ENCODE measurements at regions not wholly inside any gene's neighbourhood (a gene's known extent, or its start where the extent isn't known, plus 50 kb on each side); places are given as distances from the start of the nearest gene placed in this dataset.

- peak; percentile 29 to 41 for DNase-seq (ENCODE audit: low read depth in 2 of 2)
- no peak for TF ChIP-seq CTCF (IDR thresholded peaks at IDR 0.05; ENCODE audit: low read depth, low read length)
Observed at GRCh38 chr12:76687981-76688380, 75.9 kb upstream of the ZDHHC17 start.

DNA sequence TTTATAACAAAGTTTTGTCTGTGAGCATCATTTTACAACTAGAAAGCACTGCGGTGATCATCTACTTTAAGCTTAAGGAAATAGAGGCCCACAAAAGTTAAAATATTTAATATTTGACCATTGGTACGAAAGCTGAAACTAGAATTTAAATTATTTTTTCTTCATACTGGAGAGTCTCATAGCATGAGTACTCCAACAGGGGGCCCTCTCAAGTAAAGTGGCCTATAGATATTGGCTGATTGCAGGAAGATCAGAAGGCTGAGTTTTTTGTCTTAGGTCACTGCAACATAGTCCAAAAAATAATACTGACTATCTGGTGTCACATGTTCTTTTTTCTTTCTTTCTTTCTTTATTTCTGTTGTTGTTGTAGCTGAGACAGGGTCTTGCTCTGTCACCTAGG is 75.3 kb upstream of the ZDHHC17 start:
- no peak for TF ChIP-seq CTCF (IDR thresholded peaks at IDR 0.05; ENCODE audit: low read depth, low read length)
- no peak overlapping the region for H3K4me3 ChIP-seq (replicated peaks in 1 of 2; ENCODE audit: low read depth in 2 of 2, low read length in 2 of 2)
- DNase-seq (ENCODE audit: low read depth in 2 of 2) = no peak

More at GRCh38 chr12:76687981-76688380, 75.9 kb upstream of the ZDHHC17 start:
- no peak overlapping the region for H3K4me3 ChIP-seq (replicated peaks in 1 of 2; ENCODE audit: low read depth in 2 of 2, low read length in 2 of 2)

- DNase-seq (ENCODE audit: low read depth in 2 of 2) = peak; percentile 31 to 67
- no peak overlapping the region for H3K4me3 ChIP-seq (replicated peaks in 1 of 2; ENCODE audit: low read depth in 2 of 2, low read length in 2 of 2)
- TF ChIP-seq CTCF (IDR thresholded peaks at IDR 0.05; ENCODE audit: low read depth, low read length) = no peak
Observed at GRCh38 chr12:76690921-76691700, 72.8 kb upstream of the ZDHHC17 start.

GRCh38 chr12:76692846-76693245 is 71.1 kb upstream of the ZDHHC17 start:
- DNase-seq (ENCODE audit: low read depth in 2 of 2) = no peak
- no peak for TF ChIP-seq CTCF (IDR thresholded peaks at IDR 0.05; ENCODE audit: low read depth, low read length)
- H3K4me3 ChIP-seq (replicated peaks in 1 of 2; ENCODE audit: low read depth in 2 of 2, low read length in 2 of 2) = no peak overlapping the region

DNA sequence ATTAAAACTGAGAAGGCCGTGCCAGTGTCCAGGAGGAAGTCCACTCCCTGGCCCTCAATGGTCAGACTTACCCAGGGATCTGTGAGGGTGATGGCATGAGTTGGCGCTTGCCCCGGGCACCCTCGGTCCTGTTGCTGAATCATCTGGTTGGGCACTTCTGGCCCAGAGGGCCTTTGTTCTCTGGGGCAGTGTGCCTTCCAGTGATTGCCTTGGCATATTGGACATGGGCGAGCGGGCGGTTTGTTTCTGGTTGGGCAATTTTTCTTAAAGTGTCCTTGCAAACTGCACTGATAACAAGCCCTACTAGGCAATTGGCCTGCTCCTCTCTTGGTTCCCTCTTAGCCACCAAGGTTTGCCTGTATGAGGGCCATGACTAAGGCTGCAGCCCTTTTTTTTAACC is 69.5 kb upstream of the ZDHHC17 start:
- no peak for TF ChIP-seq CTCF (IDR thresholded peaks at IDR 0.05; ENCODE audit: low read depth, low read length)
- DNase-seq (ENCODE audit: low read depth in 2 of 2) = no peak
- H3K4me3 ChIP-seq (replicated peaks in 1 of 2; ENCODE audit: low read depth in 2 of 2, low read length in 2 of 2) = no peak overlapping the region

DNA sequence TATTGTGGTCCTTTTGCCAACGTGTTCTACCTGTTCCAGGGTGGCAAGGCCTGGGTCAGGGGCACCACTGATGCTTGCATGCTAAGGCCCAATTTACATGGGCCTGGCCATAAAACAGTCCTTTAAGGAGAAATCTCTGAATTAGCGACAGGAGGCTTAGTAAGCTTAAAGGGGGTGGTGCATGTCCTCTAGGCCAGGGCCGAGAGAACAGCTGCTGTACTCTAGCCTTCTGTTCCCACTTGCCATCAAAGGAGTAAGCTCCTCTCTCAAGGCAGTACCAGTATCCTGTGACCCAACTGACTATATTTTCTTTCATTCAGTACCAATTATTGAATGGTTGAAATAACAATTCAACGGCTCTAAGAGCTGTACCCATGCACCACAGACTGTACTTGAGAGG is 67.7 kb upstream of the ZDHHC17 start:
- DNase-seq (ENCODE audit: low read depth in 2 of 2) = no peak
- no peak for TF ChIP-seq CTCF (IDR thresholded peaks at IDR 0.05; ENCODE audit: low read depth, low read length)
- H3K4me3 ChIP-seq (replicated peaks in 1 of 2; ENCODE audit: low read depth in 2 of 2, low read length in 2 of 2) = no peak overlapping the region

DNA sequence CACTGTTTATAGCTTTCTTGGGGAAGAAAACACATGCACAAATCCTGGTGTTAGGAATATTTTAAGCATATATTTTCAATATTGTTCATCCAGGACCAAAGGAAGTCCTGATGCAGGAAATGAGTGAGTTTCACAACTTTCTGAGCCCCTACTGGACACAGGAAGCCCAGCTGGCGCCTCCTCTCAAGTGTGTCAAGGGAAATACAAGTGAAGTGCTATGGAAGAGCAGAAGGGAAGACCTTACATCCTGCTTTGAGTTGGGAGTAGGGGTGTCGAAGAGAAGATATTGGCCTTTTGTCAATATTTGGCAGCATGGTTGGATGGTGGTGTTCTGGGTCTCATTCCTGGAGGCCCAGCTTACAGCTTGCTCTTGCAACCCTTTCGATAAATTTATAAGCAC is 66.1 kb upstream of the ZDHHC17 start:
- DNase-seq (ENCODE audit: low read depth in 2 of 2) = peak; percentile 20 to 36
- TF ChIP-seq CTCF (IDR thresholded peaks at IDR 0.05; ENCODE audit: low read depth, low read length) = peak; percentile 11
- no peak overlapping the region for H3K4me3 ChIP-seq (replicated peaks in 1 of 2; ENCODE audit: low read depth in 2 of 2, low read length in 2 of 2)

Measured in cardiac fibroblast (primary cell).